Epithelial cell of proximal tubule (primary cell): ENCODE measurements at regions not wholly inside any gene's neighbourhood (a gene's known extent, or its start where the extent isn't known, plus 50 kb on each side); places are given as distances from the start of the nearest gene placed in this dataset.

Experiments used
- DNase-seq: peaks from one replicate; pipeline ENCODE4 v3.0.0-alpha.2; 2011; ENCODE audit warnings: low read depth
- H3K4me3 ChIP-seq: 2 replicates; pipeline ENCODE4 v1.5.1; 2011; ENCODE audit warnings: low read depth, mild to moderate bottlenecking, low read length
- CTCF ChIP-seq: conservative IDR thresholded peaks from 2 replicates; pipeline ENCODE4 v1.5.1; 2012; ENCODE audit warnings: low read depth, mild to moderate bottlenecking, low read length

- H3K4me3 ChIP-seq = no peak overlapping the region
- no peak for TF ChIP-seq CTCF
- no peak for DNase-seq
Measured at GRCh38 chr2:228866044-228866443, 405.0 kb downstream of the PID1 start.

GRCh38 chr2:228864131-228864530 is 407.0 kb downstream of the PID1 start:
- no peak overlapping the region for H3K4me3 ChIP-seq
- DNase-seq = no peak
- TF ChIP-seq CTCF = no peak

- no peak overlapping the region for H3K4me3 ChIP-seq
- no peak for DNase-seq
- no peak for TF ChIP-seq CTCF
Measured at GRCh38 chr2:228860601-228861285, 410.3 kb downstream of the PID1 start.

GRCh38 chr2:228853151-228853550 is 417.9 kb downstream of the PID1 start:
- H3K4me3 ChIP-seq = no peak overlapping the region
- TF ChIP-seq CTCF = no peak
- no peak for DNase-seq

GRCh38 chr2:228848638-228849037 is 422.4 kb downstream of the PID1 start:
- no peak for DNase-seq
- no peak for TF ChIP-seq CTCF
- H3K4me3 ChIP-seq = no peak overlapping the region

GRCh38 chr2:228847684-228848083 is 423.4 kb downstream of the PID1 start:
- H3K4me3 ChIP-seq = no peak overlapping the region
- no peak for DNase-seq
- no peak for TF ChIP-seq CTCF

- TF ChIP-seq CTCF = no peak
- H3K4me3 ChIP-seq = no peak overlapping the region
- DNase-seq = no peak
Measured at GRCh38 chr2:228846161-228846560, 424.9 kb downstream of the PID1 start.
